ENCODE measurements at regions not wholly inside any gene's neighbourhood (a gene's known extent, or its start where the extent isn't known, plus 50 kb on each side); places are given as distances from the start of the nearest gene placed in this dataset.

- DNase-seq = peak in 3 of 14 donors; percentile 9 to 28 (median 12)
Observed at GRCh38 chr3:64837126-64837738, 149.4 kb upstream of the ADAMTS9 start.

DNA sequence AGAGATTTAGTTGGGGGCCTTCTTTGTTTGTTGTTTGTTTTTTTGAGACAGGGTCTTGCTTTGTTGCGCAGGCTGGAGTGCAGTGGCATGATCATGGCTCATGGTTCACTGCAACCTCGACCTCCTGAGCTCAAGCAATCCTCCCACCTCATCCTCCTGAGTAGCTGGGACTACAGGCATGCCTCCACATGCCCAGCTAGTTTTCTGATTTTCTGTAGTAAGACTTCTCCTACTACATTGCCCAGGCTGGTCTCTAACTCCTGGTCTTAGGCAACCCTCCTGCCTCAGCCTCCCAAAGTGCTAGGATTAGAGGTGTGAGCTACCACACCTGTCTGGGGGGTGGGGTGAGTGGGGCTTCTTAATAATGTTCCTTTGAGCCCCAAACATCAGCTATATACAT is 148.3 kb upstream of the ADAMTS9 start:
- no peak for DNase-seq

DNA sequence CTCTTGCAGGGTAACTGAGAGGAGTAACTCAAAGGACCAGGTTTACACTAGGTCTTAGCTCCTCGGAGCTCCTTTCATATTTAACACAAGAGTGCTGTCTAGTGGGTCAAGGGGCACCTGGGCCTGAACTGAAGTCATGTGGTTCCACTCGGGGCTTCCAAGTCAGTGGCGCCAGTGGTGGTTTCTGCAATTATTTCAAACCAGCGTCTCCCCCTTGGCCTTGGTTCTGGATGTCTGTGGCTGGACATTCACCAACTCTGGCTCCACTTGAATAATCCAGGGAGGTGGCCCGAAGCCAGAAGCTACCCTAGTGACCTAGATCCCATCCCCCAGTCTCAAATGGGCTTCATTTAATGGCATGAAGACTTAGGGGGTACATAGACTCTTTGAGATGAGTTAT is 144.3 kb upstream of the ADAMTS9 start:
- peak in 7 of 14 donors; percentile 13 to 64 (median 50) for DNase-seq

- DNase-seq = no peak
Observed at GRCh38 chr3:64830681-64831080, 142.9 kb upstream of the ADAMTS9 start.

DNA sequence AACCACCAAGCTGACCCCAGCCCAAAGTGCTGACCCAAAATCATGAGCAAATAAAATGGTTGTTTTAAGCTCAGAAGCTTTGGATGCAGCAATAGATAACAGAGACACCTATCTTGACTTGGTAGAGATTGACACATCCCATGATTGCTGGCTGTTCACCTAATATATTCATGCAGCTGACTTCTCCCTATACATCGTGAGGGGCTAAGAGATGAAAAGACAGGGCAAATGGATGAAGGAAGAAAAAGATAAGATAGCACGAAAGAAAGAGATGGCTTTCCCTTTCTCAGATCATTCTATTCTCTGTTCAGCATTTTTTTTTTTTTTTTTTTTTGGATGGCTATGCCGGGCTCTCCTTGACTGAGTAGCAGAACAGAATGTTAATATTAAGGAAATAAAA is 141.5 kb upstream of the ADAMTS9 start:
- DNase-seq = no peak

DNA sequence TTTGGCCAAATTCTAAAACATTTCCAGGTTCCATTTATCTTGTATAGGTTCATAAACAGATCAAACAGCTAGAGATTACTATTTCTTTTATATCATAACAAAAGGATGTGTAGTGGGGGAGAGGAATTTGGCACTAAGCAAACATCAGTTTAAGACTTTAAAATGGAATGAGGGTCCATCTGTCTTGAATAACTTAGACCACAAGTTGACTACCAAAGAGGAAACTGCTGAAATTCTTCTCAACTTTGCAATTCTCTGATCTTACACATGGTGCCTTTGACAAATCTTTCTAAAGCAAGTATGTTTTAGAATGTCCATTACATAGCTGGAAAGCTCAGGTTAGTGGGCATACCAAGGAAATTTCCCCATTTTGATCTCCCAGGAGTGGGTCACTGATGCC is 140.5 kb upstream of the ADAMTS9 start:
- no peak for DNase-seq

GRCh38 chr3:64827431-64827830 is 139.6 kb upstream of the ADAMTS9 start:
- DNase-seq = no peak

- DNase-seq = no peak
Observed at GRCh38 chr3:64827019-64827418, 139.2 kb upstream of the ADAMTS9 start.

GRCh38 chr3:64825404-64826120 is 137.8 kb upstream of the ADAMTS9 start:
- no peak for DNase-seq

DNA sequence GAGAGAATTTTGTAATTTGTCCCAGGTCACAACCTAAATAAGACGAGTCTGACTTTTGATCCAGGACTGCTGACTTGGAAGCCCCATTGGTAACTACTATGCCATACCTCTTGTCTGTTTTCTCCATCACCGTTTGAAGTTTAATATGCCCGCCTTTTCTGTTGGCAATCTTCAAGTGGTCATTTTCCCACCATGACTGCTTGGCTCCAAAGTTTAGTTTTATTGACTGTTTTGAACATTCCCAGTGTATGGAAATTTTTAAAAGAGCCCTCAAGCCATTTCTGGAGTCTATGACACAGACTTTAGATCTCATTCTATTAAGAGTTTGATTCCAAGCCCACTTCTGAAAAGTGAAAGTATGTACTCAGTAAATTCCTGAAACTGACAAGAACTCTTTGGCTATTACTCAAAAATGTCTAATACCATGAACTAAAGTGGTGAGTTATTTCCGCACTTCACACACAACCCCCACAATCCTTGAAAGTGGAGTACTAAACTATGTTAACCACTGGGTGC is 136.7 kb upstream of the ADAMTS9 start:
- DNase-seq = no peak

GRCh38 chr3:64818196-64818595 is 130.4 kb upstream of the ADAMTS9 start:
- no peak for DNase-seq

DNA sequence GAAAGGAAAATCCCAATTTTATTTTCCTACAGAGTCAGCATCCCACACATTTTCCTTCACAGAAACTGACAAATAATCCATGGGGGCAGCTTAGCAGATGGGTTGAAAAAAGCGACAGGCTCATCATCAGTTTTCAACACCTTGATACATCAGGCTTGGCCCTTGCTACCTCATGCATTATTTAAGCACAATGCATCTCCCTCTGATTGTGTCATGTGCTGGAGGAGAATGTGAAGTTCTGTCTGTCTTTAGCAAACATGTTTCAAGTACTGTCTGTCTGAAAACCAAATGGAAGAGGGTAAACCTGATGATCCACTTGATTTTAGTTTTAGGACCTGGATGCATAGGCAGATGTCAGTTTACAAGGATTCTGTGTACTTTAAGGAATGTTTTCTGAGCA is 128.6 kb upstream of the ADAMTS9 start:
- no peak for DNase-seq

- no peak for DNase-seq
Observed at GRCh38 chr3:64815789-64816188, 128.0 kb upstream of the ADAMTS9 start.

- no peak for DNase-seq
Observed at GRCh38 chr3:64815195-64815631, 127.4 kb upstream of the ADAMTS9 start.

DNA sequence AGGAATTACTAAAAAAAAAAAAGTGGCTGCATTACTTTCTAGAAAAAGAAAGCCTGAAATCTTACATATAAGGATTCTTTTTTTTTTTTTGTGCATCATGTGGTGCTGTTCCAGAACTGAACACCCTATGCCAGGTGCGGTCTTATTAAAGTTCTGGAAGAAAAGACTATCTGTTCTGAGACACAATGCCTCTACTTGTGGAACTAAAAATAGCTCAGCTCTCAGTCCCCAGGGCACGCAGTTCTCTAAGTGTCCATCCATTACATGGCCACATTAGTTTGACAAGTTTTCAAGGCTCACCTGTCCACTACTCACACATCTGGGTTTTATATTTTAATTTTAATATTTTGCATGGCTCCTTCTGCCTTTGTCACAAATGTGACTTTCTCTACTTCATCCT is 126.6 kb upstream of the ADAMTS9 start:
- DNase-seq = no peak

- no peak for DNase-seq
Observed at GRCh38 chr3:64813326-64813725, 125.5 kb upstream of the ADAMTS9 start.

GRCh38 chr3:64809086-64809485 is 121.3 kb upstream of the ADAMTS9 start:
- no peak for DNase-seq

DNA sequence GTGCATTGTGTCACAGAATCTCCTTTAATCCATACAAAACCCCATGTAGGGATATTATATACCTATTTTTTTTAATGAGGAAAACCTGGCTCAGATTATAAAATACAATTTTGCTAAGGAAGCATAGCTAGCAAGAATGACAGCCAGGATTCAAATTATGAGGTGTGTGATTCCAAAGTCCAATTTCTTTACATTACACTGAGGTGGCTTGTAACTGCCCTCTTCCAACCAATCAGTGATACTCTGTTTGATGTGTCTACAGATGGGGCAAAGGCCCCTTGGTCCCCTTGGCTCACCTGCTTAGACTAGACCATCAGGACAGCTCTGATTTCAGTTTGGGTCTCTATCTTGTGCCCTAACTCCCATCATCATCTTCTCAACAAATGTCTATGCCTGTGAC is 120.3 kb upstream of the ADAMTS9 start:
- DNase-seq = no peak

- DNase-seq = no peak
Observed at GRCh38 chr3:64806668-64807605, 119.1 kb upstream of the ADAMTS9 start.

DNA sequence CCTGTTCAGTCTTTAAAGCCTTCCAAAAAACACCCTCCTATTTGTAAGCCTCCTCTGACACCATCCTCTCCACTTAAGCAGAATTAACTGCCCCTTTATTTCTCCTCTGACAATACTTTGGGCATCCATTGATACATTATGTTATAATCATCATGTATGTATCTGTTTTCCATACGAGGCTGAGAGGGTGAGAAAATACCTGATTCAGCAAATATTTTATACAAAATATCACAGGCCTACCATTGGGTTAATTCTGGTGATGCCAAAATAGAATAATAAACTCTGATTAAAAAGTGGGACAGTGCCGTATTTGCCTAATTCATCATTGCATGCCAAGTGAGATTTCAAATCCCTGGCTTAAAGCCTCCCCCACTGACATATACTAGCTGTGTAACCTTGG is 118.2 kb upstream of the ADAMTS9 start:
- DNase-seq = no peak

GRCh38 chr3:64805248-64805647 is 117.4 kb upstream of the ADAMTS9 start:
- no peak for DNase-seq

- DNase-seq = no peak
Observed at GRCh38 chr3:64803469-64803868, 115.7 kb upstream of the ADAMTS9 start.

GRCh38 chr3:64802460-64802859 is 114.7 kb upstream of the ADAMTS9 start:
- DNase-seq = no peak

All from C1 segment of cervical spinal cord (tissue), 14 donors.